ENCODE measurements at regions not wholly inside any gene's neighbourhood (a gene's known extent, or its start where the extent isn't known, plus 50 kb on each side); places are given as distances from the start of the nearest gene placed in this dataset.
"Not testable (repeated sequence)": the region's sequence is repeated elsewhere in the genome, so short reads cannot be mapped to it uniquely, and the experiment has no call there.

DNA sequence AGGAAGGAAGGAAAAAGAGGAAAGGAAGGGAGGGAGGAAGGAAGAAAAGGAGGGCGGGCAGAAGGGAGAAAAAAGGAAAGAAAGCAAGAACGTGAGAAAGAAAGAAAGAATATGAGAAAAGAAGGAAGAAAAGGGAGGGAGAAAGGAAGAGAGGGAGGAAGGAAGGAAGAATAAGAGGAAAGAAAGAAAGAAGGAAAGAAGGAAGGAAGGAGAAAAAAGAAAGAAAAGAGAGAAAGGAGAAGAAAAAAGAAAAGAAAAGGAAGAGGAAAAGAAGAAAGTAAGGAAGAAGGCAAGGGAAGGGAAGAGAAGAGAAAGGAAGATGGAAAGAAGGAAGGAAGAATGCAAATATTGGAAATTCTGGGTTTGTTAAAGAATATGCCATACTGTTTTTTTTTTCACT lies 1332.4 kb downstream of the TP53TG3F start:
- H3K27ac ChIP-seq (ENCODE audit: low read depth in 1 of 2, low read length in 2 of 2); H3K36me3 Mint-ChIP-seq; H3K9ac ChIP-seq (ENCODE audit: insufficient read depth, low read length, poor library complexity, severe bottlenecking); DNase-seq; H3K27me3 Mint-ChIP-seq (ENCODE audit: low read depth in 3 of 3); H2AFZ ChIP-seq (ENCODE audit: insufficient read depth, low read depth, low read length, poor library complexity, severe bottlenecking); H3K36me3 ChIP-seq (replicated peaks in 1 of 2; ENCODE audit: control insufficient read depth in 1 of 2, insufficient read depth in 2 of 2, low read length in 2 of 2); H3K27ac Mint-ChIP-seq; H3K4me3 Mint-ChIP-seq; H3K4me1 ChIP-seq (ENCODE audit: control insufficient read depth in 1 of 2, insufficient read depth in 2 of 2, low read length in 2 of 2); H3K27me3 ChIP-seq (ENCODE audit: control insufficient read depth in 2 of 2, insufficient read depth in 2 of 2, low read length in 2 of 2); H4K20me1 ChIP-seq (ENCODE audit: insufficient read depth, low read length); H3K4me2 ChIP-seq (replicated peaks; ENCODE audit: extremely low read depth, low read length, poor library complexity, severe bottlenecking); H3K79me2 ChIP-seq (ENCODE audit: insufficient read depth, low read length); H3K4me3 ChIP-seq (replicated peaks in 1 of 3; ENCODE audit: low read depth in 2 of 3, low read length in 3 of 3); intact Hi-C loops (cut with micrococcal nuclease); H3K4me1 Mint-ChIP-seq: not testable (repeated sequence)
- WGBS (ENCODE audit: insufficient coverage), result 26% methylated on average over 2 of the region's 2 CpGs
- peaks cover 2 to 27% (median 17%) of the 10 kb centered on the region in 7 donors for H3K9me3 Mint-ChIP-seq
- H3K9me3 ChIP-seq (replicated peaks in 1 of 2; ENCODE audit: control insufficient read depth in 1 of 2, insufficient read depth in 1 of 2, low read length in 2 of 2), result peaks cover 3 to 11% of the 10 kb centered on the region in 2 donors
- TF ChIP-seq, protein P1, sequence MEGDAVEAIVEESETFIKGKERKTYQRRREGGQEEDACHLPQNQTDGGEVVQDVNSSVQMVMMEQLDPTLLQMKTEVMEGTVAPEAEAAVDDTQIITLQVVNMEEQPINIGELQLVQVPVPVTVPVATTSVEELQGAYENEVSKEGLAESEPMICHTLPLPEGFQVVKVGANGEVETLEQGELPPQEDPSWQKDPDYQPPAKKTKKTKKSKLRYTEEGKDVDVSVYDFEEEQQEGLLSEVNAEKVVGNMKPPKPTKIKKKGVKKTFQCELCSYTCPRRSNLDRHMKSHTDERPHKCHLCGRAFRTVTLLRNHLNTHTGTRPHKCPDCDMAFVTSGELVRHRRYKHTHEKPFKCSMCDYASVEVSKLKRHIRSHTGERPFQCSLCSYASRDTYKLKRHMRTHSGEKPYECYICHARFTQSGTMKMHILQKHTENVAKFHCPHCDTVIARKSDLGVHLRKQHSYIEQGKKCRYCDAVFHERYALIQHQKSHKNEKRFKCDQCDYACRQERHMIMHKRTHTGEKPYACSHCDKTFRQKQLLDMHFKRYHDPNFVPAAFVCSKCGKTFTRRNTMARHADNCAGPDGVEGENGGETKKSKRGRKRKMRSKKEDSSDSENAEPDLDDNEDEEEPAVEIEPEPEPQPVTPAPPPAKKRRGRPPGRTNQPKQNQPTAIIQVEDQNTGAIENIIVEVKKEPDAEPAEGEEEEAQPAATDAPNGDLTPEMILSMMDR (IDR thresholded peaks at IDR 0.05), result peak; percentile 5

DNA sequence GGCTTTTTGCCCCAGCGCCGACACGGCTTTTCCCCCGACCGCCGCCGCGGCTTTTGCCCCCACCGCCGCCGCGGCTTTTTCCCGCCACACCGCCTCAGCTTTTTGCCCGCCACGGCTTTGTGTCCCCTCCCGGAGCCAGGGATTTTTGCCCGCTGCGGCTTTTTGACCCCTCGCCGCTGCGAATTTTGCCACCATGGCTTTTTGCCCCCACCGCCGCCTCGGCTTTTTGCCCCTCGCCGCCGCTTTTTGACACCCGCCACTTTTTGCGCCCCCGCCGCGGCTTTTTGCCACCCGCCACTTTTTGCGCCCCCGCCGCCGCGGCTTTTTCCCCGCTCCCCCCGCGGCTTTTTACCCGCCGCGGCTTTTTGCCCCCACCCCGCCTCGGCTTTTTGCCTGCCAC lies 1342.5 kb downstream of the TP53TG3F start:
- Histone ChIP-seq H3K4me2 (replicated peaks; ENCODE audit: extremely low read depth, low read length, poor library complexity, severe bottlenecking) (no peak overlapping the region), H3K36me3 (replicated peaks in 1 of 2; ENCODE audit: control insufficient read depth in 1 of 2, insufficient read depth in 2 of 2, low read length in 2 of 2) (no peaks in the 10 kb centered on the region), H3K79me2 (ENCODE audit: insufficient read depth, low read length) (no peaks in the 10 kb centered on the region), H4K20me1 (ENCODE audit: insufficient read depth, low read length) (no peaks in the 10 kb centered on the region), H2AFZ (ENCODE audit: insufficient read depth, low read depth, low read length, poor library complexity, severe bottlenecking) (no peak overlapping the region), H3K27me3 (ENCODE audit: control insufficient read depth in 2 of 2, insufficient read depth in 2 of 2, low read length in 2 of 2) (no peaks in the 10 kb centered on the region), H3K4me1 (ENCODE audit: control insufficient read depth in 1 of 2, insufficient read depth in 2 of 2, low read length in 2 of 2) (no peaks in the 10 kb centered on the region), H3K4me3 (replicated peaks in 1 of 3; ENCODE audit: low read depth in 2 of 3, low read length in 3 of 3) (no peak overlapping the region), H3K27ac (ENCODE audit: low read depth in 1 of 2, low read length in 2 of 2) (no peak overlapping the region), H3K9ac (ENCODE audit: insufficient read depth, low read length, poor library complexity, severe bottlenecking) (no peak overlapping the region), H3K9me3 (replicated peaks in 1 of 2; ENCODE audit: control insufficient read depth in 1 of 2, insufficient read depth in 1 of 2, low read length in 2 of 2) (peaks cover 19 to 36% of the 10 kb centered on the region in 2 donors)
- Mint-ChIP-seq H3K9me3 (peaks cover 3 to 31% (median 17%) of the 10 kb centered on the region in 7 donors), H3K36me3 (no peaks in the 10 kb centered on the region), H3K27me3 (ENCODE audit: low read depth in 3 of 3) (peaks cover 0 to 4% (median 2%) of the 10 kb centered on the region in 3 donors), H3K27ac (no peak overlapping the region), H3K4me3 (no peak overlapping the region), H3K4me1 (no peaks in the 10 kb centered on the region)
- 57% methylated on average over 35 of the region's 47 CpGs for WGBS (ENCODE audit: insufficient coverage)
- TF ChIP-seq, protein P1 (IDR thresholded peaks at IDR 0.05), result no peak
- no peak for DNase-seq
- intact Hi-C loops (cut with micrococcal nuclease), result no loop called here
